T-cell (primary cell): ENCODE measurements at regions not wholly inside any gene's neighbourhood (a gene's known extent, or its start where the extent isn't known, plus 50 kb on each side); places are given as distances from the start of the nearest gene placed in this dataset.
"Not testable (repeated sequence)": the region's sequence is repeated elsewhere in the genome, so short reads cannot be mapped to it uniquely, and the experiment has no call there.

ENCODE experiments used
- ATAC-seq, 4 experiments: fragments of 200-7000 bp in 3 of 4; fragments of 150-1000 bp in 1 of 4; cut with Tn5 transposase; replicated peaks in 1 of 4; 1 replicate in 3 of 4; 2 replicates in 1 of 4; pipeline ENCODE4 v1.10.0; 2021; ENCODE audit warnings: moderate library complexity in 3 of 4, mild to moderate bottlenecking in 2 of 4, moderate number of reproducible peaks in 1 of 4
- CTCF ChIA-PET, 2 donors: fragments of 300-600 bp; sonication (Branson Sonifier 250); formaldehyde crosslinking; loops; one replicate each; lab custom pipeline; 2022; ENCODE audit warnings: antibody characterized with exemption in 2 of 2; lab: Charles Lee
- POLR2A ChIA-PET, 2 donors: fragments of 300-600 bp; sonication (Branson Sonifier 250); formaldehyde crosslinking; loops; one replicate each; lab custom pipeline; 2022; ENCODE audit warnings: antibody characterized with exemption in 2 of 2; lab: Charles Lee
- DNase-seq, 35 experiments: peaks; one replicate each; pipeline versions ENCODE4 v3.0.0 to v3.0.0-alpha.2; 2013 to 2023
- H3K27ac ChIP-seq: one replicate; pipeline ENCODE4 v1.5.1; 2013; ENCODE audit warnings: low read length
- H3K27me3 ChIP-seq, 2 experiments: replicated peaks in 1 of 2; 1 replicate in 1 of 2; 2 replicates in 1 of 2; pipeline versions ENCODE4 v1.6.1 to v1.7.0; 2013; ENCODE audit warnings: low read length in 1 of 2, mixed read lengths in 1 of 2; ENCODE audit not compliant: control insufficient read depth in 2 of 2, insufficient read depth in 2 of 2; ENCODE audit errors: extremely low read depth in 1 of 2
- H3K36me3 ChIP-seq, 2 donors: 1 replicate in 1 of 2; 2 replicates in 1 of 2; pipeline versions ENCODE4 v1.6.1 to v1.7.0; 2013; ENCODE audit warnings: low read length in 1 of 2; ENCODE audit not compliant: control insufficient read depth in 2 of 2, insufficient read depth in 1 of 2; ENCODE audit errors: extremely low read depth in 1 of 2
- H3K4me1 ChIP-seq, 2 experiments: 1 replicate in 1 of 2; 2 replicates in 1 of 2; pipeline versions ENCODE4 v1.6.1 to v1.7.0; 2013; ENCODE audit warnings: low read length in 2 of 2, mixed read lengths in 1 of 2; ENCODE audit not compliant: insufficient read depth in 2 of 2, control insufficient read depth in 1 of 2; ENCODE audit errors: extremely low read depth in 1 of 2
- H3K4me3 ChIP-seq, 2 donors: 1 replicate in 1 of 2; 2 replicates in 1 of 2; pipeline versions ENCODE4 v1.5.1 to v1.7.0; 2013; ENCODE audit warnings: mild to moderate bottlenecking in 2 of 2, low read length in 1 of 2, moderate library complexity in 1 of 2; ENCODE audit not compliant: control insufficient read depth in 1 of 2; ENCODE audit errors: extremely low read depth in 1 of 2
- H3K9me3 ChIP-seq: 2 replicates; pipeline ENCODE4 v1.7.0; 2013
- H3K27ac Mint-ChIP-seq, 2 donors: one replicate each; pipeline ENCODE4 v1.8.0; 2020 to 2021; ENCODE audit warnings: mild to moderate bottlenecking in 2 of 2, mixed read lengths in 2 of 2
- H3K27me3 Mint-ChIP-seq, 2 donors: one replicate each; pipeline ENCODE4 v1.8.0; 2021 to 2022; ENCODE audit warnings: mixed read lengths in 2 of 2
- H3K36me3 Mint-ChIP-seq: one replicate; pipeline ENCODE4 v1.8.0; 2021; ENCODE audit warnings: mixed read lengths
- H3K4me1 Mint-ChIP-seq, 3 donors: one replicate each; pipeline ENCODE4 v1.8.0; 2020 to 2022; ENCODE audit warnings: mixed read lengths in 3 of 3, mild to moderate bottlenecking in 1 of 3
- H3K4me3 Mint-ChIP-seq, 3 donors: one replicate each; pipeline ENCODE4 v1.8.0; 2020 to 2022; ENCODE audit warnings: mild to moderate bottlenecking in 3 of 3, mixed read lengths in 3 of 3, moderate library complexity in 3 of 3
- H3K9me3 Mint-ChIP-seq, 3 donors: one replicate each; pipeline ENCODE4 v1.8.0; 2020 to 2022; ENCODE audit warnings: mixed read lengths in 3 of 3
- WGBS: methylation state at CpG from one replicate; pipeline ENCODE4 v1.1.5; 2013; ENCODE audit warnings: missing lambda C conversion rate; ENCODE audit not compliant: insufficient coverage; 5-methylcytosine and 5-hydroxymethylcytosine counted together

GRCh38 chr5:86305050-86305449 lies 312.7 kb upstream of the COX7C start:
- H3K4me1 Mint-ChIP-seq, H3K27ac Mint-ChIP-seq, H3K4me1 ChIP-seq, H3K4me3 Mint-ChIP-seq, POLR2A ChIA-PET, CTCF ChIA-PET, H3K27ac ChIP-seq, H3K27me3 ChIP-seq, H3K9me3 ChIP-seq, DNase-seq, ATAC-seq, H3K36me3 ChIP-seq, H3K9me3 Mint-ChIP-seq, H3K36me3 Mint-ChIP-seq, H3K27me3 Mint-ChIP-seq, H3K4me3 ChIP-seq: not testable (repeated sequence)
- WGBS, result no CpG with 5 or more reads among the region's 2 CpGs

DNA sequence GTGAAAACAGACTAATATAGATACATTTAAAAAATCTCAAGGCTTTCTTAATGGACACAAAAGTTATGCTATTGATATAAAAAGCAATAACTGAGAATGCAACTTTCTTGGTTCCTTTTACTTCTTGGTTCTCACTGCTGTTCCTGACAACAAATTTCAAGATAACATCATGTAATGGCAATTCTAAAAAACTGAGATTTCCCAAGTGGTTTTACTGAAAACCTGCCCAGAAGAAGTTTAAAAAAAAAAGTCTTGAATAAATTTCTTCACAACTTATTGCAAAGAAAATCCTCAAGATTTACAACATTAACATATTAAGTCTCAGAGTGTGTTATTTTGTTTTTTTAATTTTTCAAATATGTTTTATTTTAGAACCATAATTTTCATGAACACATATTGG lies 302.8 kb upstream of the COX7C start:
- no peaks in the 10 kb centered on the region for H3K4me1 Mint-ChIP-seq
- no peak for ATAC-seq
- H3K4me1 ChIP-seq, result no peaks in the 10 kb centered on the region
- no peak overlapping the region for H3K4me3 ChIP-seq
- CTCF ChIA-PET, result no interaction called here
- peaks cover 0 to 3% of the 10 kb centered on the region in 2 experiments for H3K27me3 ChIP-seq
- no peaks in the 10 kb centered on the region for H3K36me3 ChIP-seq
- POLR2A ChIA-PET, result no interaction called here
- no peak overlapping the region for H3K4me3 Mint-ChIP-seq
- no peaks in the 10 kb centered on the region for H3K9me3 Mint-ChIP-seq
- H3K9me3 ChIP-seq, result no peaks in the 10 kb centered on the region
- H3K36me3 Mint-ChIP-seq, result no peaks in the 10 kb centered on the region
- H3K27ac ChIP-seq, result no peak overlapping the region
- DNase-seq, result no peak
- H3K27ac Mint-ChIP-seq, result no peak overlapping the region
- peaks cover 1 to 3% of the 10 kb centered on the region in 2 donors for H3K27me3 Mint-ChIP-seq

DNA sequence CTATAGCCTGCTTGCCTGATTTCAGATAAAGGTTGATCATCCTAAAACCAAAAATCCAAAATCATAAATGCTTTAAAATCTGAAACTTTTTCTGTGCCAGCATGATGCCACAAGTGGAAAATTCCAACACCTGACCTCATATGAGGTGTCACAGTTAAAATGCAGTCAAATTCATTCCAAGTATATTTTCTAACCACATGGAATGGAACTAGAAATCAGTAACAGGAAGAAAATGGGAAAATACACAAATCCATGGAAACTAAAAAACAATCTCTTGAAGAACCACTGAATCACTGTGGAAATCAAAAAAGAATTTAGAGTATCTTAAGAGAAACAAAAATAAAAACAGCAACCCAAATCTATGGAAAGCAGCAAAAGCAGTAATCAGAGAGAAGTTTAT lies 297.5 kb upstream of the COX7C start:
- H3K36me3 Mint-ChIP-seq, result no peaks in the 10 kb centered on the region
- no peak overlapping the region for H3K4me3 Mint-ChIP-seq
- ChIA-PET CTCF (no interaction called here), POLR2A (no interaction called here)
- H3K27ac Mint-ChIP-seq, result no peak overlapping the region
- Histone ChIP-seq H3K27me3 (no peaks in the 10 kb centered on the region), H3K4me1 (no peaks in the 10 kb centered on the region), H3K27ac (no peak overlapping the region), H3K4me3 (no peak overlapping the region), H3K9me3 (no peaks in the 10 kb centered on the region), H3K36me3 (no peaks in the 10 kb centered on the region)
- peaks cover 1 to 3% of the 10 kb centered on the region in 2 donors for H3K27me3 Mint-ChIP-seq
- no peaks in the 10 kb centered on the region for H3K4me1 Mint-ChIP-seq
- DNase-seq, result no peak
- no peak for ATAC-seq
- no peaks in the 10 kb centered on the region for H3K9me3 Mint-ChIP-seq

DNA sequence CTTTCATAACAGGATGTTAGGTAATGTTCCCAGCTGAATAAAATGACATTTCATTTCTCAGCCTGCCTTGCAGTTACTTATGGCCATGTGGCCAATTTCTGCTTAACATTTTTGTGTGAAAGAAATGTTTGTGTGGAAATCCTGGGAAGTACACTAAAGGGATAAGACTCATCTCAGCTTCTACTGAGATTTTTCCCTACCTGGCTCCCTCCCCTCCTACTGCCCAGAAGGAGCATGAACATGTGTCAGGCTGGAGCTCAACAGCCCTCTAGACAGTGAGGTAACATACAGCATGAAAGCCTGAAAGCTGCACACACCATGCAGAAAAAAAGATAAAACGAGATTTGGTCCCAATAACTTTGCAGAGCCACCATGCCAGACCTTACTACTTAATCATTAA lies 288.4 kb upstream of the COX7C start:
- no peak for DNase-seq
- Mint-ChIP-seq H3K4me1 (no peaks in the 10 kb centered on the region), H3K9me3 (no peaks in the 10 kb centered on the region), H3K36me3 (no peaks in the 10 kb centered on the region), H3K27me3 (no peaks in the 10 kb centered on the region), H3K4me3 (no peak overlapping the region), H3K27ac (no peak overlapping the region)
- Histone ChIP-seq H3K27ac (no peak overlapping the region), H3K4me1 (no peaks in the 10 kb centered on the region), H3K9me3 (no peaks in the 10 kb centered on the region), H3K27me3 (no peaks in the 10 kb centered on the region), H3K4me3 (no peak overlapping the region), H3K36me3 (no peaks in the 10 kb centered on the region)
- ChIA-PET CTCF (no interaction called here), POLR2A (no interaction called here)
- WGBS, result no CpG with 5 or more reads among the region's 1 CpG
- ATAC-seq, result no peak

DNA sequence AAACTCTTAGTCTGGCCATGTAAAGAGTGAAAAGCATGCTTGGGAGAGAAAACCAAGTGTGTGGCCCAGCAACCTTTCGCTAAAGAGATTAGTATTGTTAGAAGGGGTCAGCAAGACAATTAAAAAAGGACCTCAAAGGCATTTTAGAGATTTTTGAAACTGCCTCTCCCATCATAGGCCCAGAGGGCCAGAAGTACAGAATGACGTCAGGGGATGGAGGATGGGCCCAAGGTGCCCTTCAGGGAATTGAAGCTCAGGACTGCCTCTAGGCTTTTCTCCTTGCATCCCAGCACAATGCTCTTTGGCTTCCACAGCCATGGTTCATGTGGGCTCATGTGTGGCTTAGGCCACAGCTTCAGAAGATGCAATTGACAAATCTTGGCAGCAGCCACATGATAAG lies 287.0 kb upstream of the COX7C start:
- H3K36me3 Mint-ChIP-seq, result no peaks in the 10 kb centered on the region
- no peak overlapping the region for H3K27ac ChIP-seq
- no peak overlapping the region for H3K4me3 Mint-ChIP-seq
- 100% methylated on average over 1 of the region's 2 CpGs for WGBS
- no peaks in the 10 kb centered on the region for H3K4me1 Mint-ChIP-seq
- H3K27ac Mint-ChIP-seq, result no peak overlapping the region
- no peaks in the 10 kb centered on the region for H3K27me3 Mint-ChIP-seq
- ChIA-PET POLR2A (no interaction called here), CTCF (no interaction called here)
- no peak for DNase-seq
- H3K4me1 ChIP-seq, result no peaks in the 10 kb centered on the region
- no peaks in the 10 kb centered on the region for H3K27me3 ChIP-seq
- no peaks in the 10 kb centered on the region for H3K9me3 ChIP-seq
- ATAC-seq, result no peak
- no peaks in the 10 kb centered on the region for H3K9me3 Mint-ChIP-seq
- no peaks in the 10 kb centered on the region for H3K36me3 ChIP-seq
- no peak overlapping the region for H3K4me3 ChIP-seq

- Mint-ChIP-seq H3K27ac (no peak overlapping the region), H3K4me3 (no peak overlapping the region), H3K4me1 (no peaks in the 10 kb centered on the region), H3K36me3 (no peaks in the 10 kb centered on the region), H3K27me3 (no peaks in the 10 kb centered on the region), H3K9me3 (no peaks in the 10 kb centered on the region)
- ChIA-PET POLR2A (no interaction called here), CTCF (no interaction called here)
- Histone ChIP-seq H3K9me3 (no peaks in the 10 kb centered on the region), H3K27ac (no peak overlapping the region), H3K4me1 (no peaks in the 10 kb centered on the region), H3K4me3 (no peak overlapping the region), H3K36me3 (no peaks in the 10 kb centered on the region), H3K27me3 (peaks cover 0 to 3% of the 10 kb centered on the region in 2 experiments)
- DNase-seq, result no peak
- no CpG with 5 or more reads among the region's 1 CpG for WGBS
- ATAC-seq, result no peak
Observed at GRCh38 chr5:86332851-86333250, 284.9 kb upstream of the COX7C start.

- Histone ChIP-seq H3K27ac (no peak overlapping the region), H3K4me3 (no peak overlapping the region), H3K27me3 (peaks cover 0 to 9% of the 10 kb centered on the region in 2 experiments), H3K36me3 (no peaks in the 10 kb centered on the region), H3K9me3 (no peaks in the 10 kb centered on the region), H3K4me1 (no peaks in the 10 kb centered on the region)
- Mint-ChIP-seq H3K27me3 (no peaks in the 10 kb centered on the region), H3K9me3 (no peaks in the 10 kb centered on the region), H3K27ac (no peak overlapping the region), H3K4me3 (no peak overlapping the region), H3K36me3 (no peaks in the 10 kb centered on the region), H3K4me1 (no peaks in the 10 kb centered on the region)
- CTCF ChIA-PET, result no interaction called here
- POLR2A ChIA-PET, result no interaction called here
- WGBS, result 85% methylated on average over 10 of the region's 10 CpGs
- DNase-seq, result no peak
- no peak for ATAC-seq
Observed at GRCh38 chr5:86337667-86338460, 279.9 kb upstream of the COX7C start.
